ENCODE measurements at regions not wholly inside any gene's neighbourhood (a gene's known extent, or its start where the extent isn't known, plus 50 kb on each side); places are given as distances from the start of the nearest gene placed in this dataset.

DNA sequence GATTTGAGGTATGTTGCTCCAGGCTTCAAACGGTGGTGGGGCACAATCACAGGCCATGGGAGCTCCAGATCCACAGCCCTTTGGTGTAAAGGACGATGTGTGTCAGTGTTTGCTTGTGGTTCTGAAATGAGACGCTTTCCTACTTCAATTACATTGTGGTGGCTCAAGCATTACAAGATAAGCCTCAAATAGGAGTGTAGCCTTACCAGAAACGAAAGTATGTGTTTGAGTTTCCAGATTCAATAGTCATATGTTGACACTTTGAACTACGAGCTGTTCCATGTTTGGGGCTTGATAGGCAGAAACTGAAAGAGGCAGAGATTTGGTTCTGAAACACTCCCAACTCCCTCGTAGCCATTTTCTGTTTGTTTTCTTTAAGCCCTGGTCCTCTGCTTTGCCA lies 187.1 kb downstream of the MYLK4 start:
- DNase-seq (ENCODE audit: low read depth): peak; percentile 10

- DNase-seq (ENCODE audit: low read depth): no peak
These were observed 187.8 kb downstream of the MYLK4 start for GRCh38 chr6:2562721-2563451.

- DNase-seq (ENCODE audit: low read depth): no peak
These were observed 189.6 kb downstream of the MYLK4 start for GRCh38 chr6:2560917-2561698.

- DNase-seq (ENCODE audit: low read depth): no peak
These were observed 190.4 kb downstream of the MYLK4 start for GRCh38 chr6:2560140-2560818.

- no peak for DNase-seq (ENCODE audit: low read depth)
These were observed 191.6 kb downstream of the MYLK4 start for GRCh38 chr6:2558861-2559801.

DNA sequence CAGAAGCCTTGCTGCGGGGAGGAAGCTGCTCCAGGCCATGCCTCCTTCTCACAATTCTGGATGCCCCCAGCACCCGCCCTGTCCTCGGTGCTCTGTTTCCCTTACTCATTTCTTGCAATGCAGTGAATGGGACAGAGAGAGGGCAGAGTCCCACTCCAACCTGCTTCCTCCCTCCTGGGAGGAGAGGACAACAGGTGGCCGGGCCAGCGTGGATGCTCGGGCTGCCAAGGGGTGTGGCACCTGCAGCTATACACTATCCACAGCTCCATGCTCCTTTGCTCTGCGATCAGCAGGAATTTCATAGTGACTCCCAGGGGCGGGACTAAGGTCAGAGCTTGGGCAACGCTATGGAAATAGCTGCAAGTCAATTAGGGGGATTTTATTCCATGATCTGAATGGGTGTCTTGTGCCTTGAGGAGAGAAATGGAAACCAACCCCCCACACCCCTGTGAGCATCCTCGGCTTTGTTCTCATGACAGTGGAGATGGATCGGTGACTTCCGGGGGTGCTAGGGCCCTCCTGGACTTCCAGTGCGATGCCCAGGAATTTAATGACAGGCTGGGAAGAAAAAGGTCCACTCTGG lies 192.5 kb downstream of the MYLK4 start:
- DNase-seq (ENCODE audit: low read depth): no peak

GRCh38 chr6:2557181-2557720 lies 193.5 kb downstream of the MYLK4 start:
- DNase-seq (ENCODE audit: low read depth): no peak

DNA sequence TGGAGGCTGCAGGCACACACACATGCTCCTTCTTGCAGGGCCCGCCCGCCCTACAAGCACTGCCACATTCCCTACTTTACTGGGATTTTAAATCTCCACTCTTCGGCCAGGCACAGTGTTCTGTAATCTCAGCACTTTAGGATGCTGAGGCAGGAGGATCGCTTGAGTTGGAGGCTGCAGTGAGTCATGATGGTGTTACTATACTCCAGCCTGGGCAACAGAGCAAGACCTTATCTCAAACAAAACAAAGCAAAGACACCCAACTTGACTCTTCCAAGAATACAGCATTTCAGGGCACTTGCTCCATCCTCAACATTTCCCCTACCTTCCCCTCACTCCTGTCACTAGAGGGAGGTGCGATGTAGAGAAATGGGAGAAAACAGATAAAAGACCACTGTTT lies 194.0 kb downstream of the MYLK4 start:
- DNase-seq (ENCODE audit: low read depth): no peak

- no peak for DNase-seq (ENCODE audit: low read depth)
These were observed 196.0 kb downstream of the MYLK4 start for GRCh38 chr6:2554651-2555260.

GRCh38 chr6:2552526-2553154 lies 198.1 kb downstream of the MYLK4 start:
- no peak for DNase-seq (ENCODE audit: low read depth)

DNA sequence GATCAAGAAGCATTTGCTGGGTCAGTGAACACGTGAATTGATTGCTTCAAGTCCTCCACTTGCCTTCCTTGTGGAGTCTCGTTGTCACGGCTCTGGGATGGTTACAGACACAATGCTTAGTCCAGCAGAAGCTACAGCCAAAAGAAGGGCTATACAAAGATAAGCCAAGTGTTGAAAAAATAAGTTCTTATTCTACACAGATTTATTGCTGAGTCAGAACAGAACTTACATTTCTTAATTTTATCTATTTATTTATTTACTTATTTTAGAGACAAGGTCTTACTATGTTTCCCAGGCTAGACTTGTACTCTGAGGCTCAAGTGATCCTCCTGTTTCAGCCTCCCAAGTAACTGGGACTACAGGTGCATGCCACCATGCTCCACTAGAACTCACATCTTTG lies 199.0 kb downstream of the MYLK4 start:
- DNase-seq (ENCODE audit: low read depth): no peak

- DNase-seq (ENCODE audit: low read depth): no peak
These were observed 200.5 kb downstream of the MYLK4 start for GRCh38 chr6:2550247-2550646.

GRCh38 chr6:2549834-2550233 lies 200.9 kb downstream of the MYLK4 start:
- no peak for DNase-seq (ENCODE audit: low read depth)

DNA sequence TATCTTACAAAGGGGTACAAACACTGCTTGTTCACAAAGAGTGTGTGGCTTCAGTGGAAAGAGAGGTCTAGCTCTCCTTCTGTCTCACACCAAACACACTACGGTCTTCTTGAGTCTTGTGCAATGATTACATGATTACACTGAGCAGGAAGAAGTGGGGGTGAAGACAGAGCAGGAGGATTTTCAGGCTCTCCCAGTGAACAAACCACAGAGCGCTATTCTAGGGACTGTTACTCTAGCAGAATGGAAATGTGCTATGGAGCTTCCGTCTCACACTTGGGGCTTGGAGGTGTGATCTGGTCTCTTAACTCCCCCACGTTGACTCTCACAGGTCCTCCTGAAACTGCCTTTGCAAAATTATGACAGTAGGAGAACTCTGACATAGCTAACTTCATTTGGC lies 203.4 kb downstream of the MYLK4 start:
- DNase-seq (ENCODE audit: low read depth): no peak

DNA sequence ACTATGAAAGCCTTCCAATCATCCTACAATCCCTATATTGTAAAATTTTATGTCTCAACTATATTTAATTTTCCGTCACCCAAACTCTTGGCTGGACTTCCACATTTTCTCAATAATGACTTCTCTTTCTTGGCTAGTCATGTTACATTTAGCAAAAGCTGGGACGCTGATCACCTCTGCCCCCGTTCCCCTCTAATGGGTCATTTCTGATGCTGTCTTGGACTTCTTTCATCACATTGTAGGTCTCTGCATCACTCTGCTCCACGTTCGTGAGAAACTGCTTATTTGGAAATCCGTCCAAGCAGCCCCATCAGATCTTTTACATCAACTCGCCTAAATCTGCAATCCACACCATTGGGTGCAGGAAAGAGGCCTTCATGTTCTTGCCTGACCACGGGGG lies 203.8 kb downstream of the MYLK4 start:
- no peak for DNase-seq (ENCODE audit: low read depth)

GRCh38 chr6:2545383-2546038 lies 205.2 kb downstream of the MYLK4 start:
- DNase-seq (ENCODE audit: low read depth): no peak

DNA sequence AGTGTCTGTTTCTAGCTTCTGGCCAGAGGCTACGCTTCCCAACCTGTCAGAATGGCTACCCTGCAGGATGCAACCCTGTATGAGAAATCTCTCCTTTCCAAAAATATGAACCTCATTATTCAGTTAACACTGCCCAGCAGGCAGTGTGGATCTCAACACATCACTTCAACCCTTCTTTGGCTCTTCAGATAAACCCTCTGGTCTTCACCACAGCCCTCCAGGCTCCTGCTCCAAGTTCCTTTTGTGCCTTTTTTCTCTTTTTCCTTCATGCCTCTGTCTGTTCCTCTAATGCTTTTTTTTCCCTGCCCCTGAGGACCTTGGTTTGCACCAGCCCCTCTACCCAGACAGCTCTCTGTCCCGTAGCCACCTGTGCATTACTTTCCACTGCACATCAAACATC lies 207.4 kb downstream of the MYLK4 start:
- DNase-seq (ENCODE audit: low read depth): no peak

GRCh38 chr6:2542858-2543218 lies 207.9 kb downstream of the MYLK4 start:
- DNase-seq (ENCODE audit: low read depth): peak; percentile 61
